HepG2 (cell line): ENCODE measurements at regions not wholly inside any gene's neighbourhood (a gene's known extent, or its start where the extent isn't known, plus 50 kb on each side); places are given as distances from the start of the nearest gene placed in this dataset.

Experiments used
- ATF2 ChIP-seq: sonication (generic); formaldehyde crosslinking; IDR thresholded peaks from 2 replicates; pipeline ENCODE4 v1.4.0; 2020; ENCODE audit warnings: missing genetic modification reagents
- CENPT ChIP-seq: sonication (generic); formaldehyde crosslinking; IDR thresholded peaks from 2 replicates; pipeline ENCODE4 v1.8.0; 2022; ENCODE audit warnings: low read depth, mild to moderate bottlenecking, moderate library complexity, missing genetic modification reagents
- CTCF ChIP-seq: sonication (generic); formaldehyde crosslinking; IDR thresholded peaks from 2 replicates; pipeline ENCODE4 v1.5.0; 2020; ENCODE audit warnings: mild to moderate bottlenecking, missing genetic modification reagents, moderate library complexity
- ELF3 ChIP-seq: IDR thresholded peaks from 2 replicates; pipeline ENCODE4 v1.6.1; 2016; ENCODE audit warnings: missing genetic modification reagents, missing compliant biosample characterization
- FOXA3 ChIP-seq: IDR thresholded peaks from 2 replicates; pipeline ENCODE4 v1.6.1; 2016; ENCODE audit warnings: missing genetic modification reagents, missing compliant biosample characterization
- HOMEZ ChIP-seq: IDR thresholded peaks from 2 replicates; pipeline ENCODE4 v1.6.1; 2016; ENCODE audit warnings: low read depth
- PTBP1 ChIP-seq: fragments of 200-400 bp; formaldehyde crosslinking; IDR thresholded peaks from 2 replicates; pipeline ENCODE4 v1.6.1; 2018; ENCODE audit warnings: low read length, low read depth; ENCODE audit not compliant: poor library complexity, severe bottlenecking
- SOX6 ChIP-seq, 2 experiments: fragments of 450-650 bp in 1 of 2; sonication (generic) in 1 of 2; formaldehyde crosslinking in 1 of 2; IDR thresholded peaks; 2 replicates each; pipeline versions ENCODE4 v1.4.0 to v1.6.1; 2017 to 2020; ENCODE audit warnings: antibody characterized with exemption in 1 of 2, mild to moderate bottlenecking in 1 of 2, missing genetic modification reagents in 1 of 2
- ZNF775 ChIP-seq: sonication (generic); formaldehyde crosslinking; IDR thresholded peaks from 2 replicates; pipeline ENCODE4 v1.4.0; 2020; ENCODE audit warnings: missing genetic modification reagents, mild to moderate bottlenecking, moderate library complexity, borderline replicate concordance
- ZNF784 ChIP-seq: sonication (generic); formaldehyde crosslinking; IDR thresholded peaks from 2 replicates; pipeline ENCODE4 v1.5.1; 2020; ENCODE audit warnings: missing genetic modification reagents, mild to moderate bottlenecking, borderline replicate concordance
- TF ChIP-seq, protein P1 (sequence below): sonication (generic); formaldehyde crosslinking; IDR thresholded peaks from 2 replicates; pipeline ENCODE4 v1.4.0; 2020; ENCODE audit warnings: missing genetic modification reagents, mild to moderate bottlenecking, borderline replicate concordance

- TF ChIP-seq HOMEZ (CRISPR knock-in tag) (0 out of 2 replicates have a peak, but pooled peaks have one; percentile 9), PTBP1 (no peak), CENPT (no peak), ELF3 (CRISPR knock-in tag) (peak; percentile 43; the same call in 1 of the 2 replicates), CTCF (peak; percentile 68), ZNF784 (no peak), ZNF775 (CRISPR knock-in tag) (no peak), SOX6 (IDR thresholded peaks at IDR 0.05) (no peak), SOX6 (CRISPR knock-in tag; IDR thresholded peaks at IDR 0.05) (peak; percentile 27; the same call in 1 of the 2 replicates), FOXA3 (CRISPR knock-in tag) (0 out of 2 replicates have a peak, but pooled peaks have one; percentile 11), ATF2 (CRISPR knock-in tag) (no peak)
- TF ChIP-seq, protein P1, sequence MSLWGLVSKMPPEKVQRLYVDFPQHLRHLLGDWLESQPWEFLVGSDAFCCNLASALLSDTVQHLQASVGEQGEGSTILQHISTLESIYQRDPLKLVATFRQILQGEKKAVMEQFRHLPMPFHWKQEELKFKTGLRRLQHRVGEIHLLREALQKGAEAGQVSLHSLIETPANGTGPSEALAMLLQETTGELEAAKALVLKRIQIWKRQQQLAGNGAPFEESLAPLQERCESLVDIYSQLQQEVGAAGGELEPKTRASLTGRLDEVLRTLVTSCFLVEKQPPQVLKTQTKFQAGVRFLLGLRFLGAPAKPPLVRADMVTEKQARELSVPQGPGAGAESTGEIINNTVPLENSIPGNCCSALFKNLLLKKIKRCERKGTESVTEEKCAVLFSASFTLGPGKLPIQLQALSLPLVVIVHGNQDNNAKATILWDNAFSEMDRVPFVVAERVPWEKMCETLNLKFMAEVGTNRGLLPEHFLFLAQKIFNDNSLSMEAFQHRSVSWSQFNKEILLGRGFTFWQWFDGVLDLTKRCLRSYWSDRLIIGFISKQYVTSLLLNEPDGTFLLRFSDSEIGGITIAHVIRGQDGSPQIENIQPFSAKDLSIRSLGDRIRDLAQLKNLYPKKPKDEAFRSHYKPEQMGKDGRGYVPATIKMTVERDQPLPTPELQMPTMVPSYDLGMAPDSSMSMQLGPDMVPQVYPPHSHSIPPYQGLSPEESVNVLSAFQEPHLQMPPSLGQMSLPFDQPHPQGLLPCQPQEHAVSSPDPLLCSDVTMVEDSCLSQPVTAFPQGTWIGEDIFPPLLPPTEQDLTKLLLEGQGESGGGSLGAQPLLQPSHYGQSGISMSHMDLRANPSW (CRISPR knock-in tag): no peak
- TF ChIP-seq, all 625 proteins: peak for 17
Observed at GRCh38 chr3:56855856-56856512, 54.2 kb upstream of the ARHGEF3 start (continued).
